ENCODE measurements at regions not wholly inside any gene's neighbourhood (a gene's known extent, or its start where the extent isn't known, plus 50 kb on each side); places are given as distances from the start of the nearest gene placed in this dataset.

DNA sequence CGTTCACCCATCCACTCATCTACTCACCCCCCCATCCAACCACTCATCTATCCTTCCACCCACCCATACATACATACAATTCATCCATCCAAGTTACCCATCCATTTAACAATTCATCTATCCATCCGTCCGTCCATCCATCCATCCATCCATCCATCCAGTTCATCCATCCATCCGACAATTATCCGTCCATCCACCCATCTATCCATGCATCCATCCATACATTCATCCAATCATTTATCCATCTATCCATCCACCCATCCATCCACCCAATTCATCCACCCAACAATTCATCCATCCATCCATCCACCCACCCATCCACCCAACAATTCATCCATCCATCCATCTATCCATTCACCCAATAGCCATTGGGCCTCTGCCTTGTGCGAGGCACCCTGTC is 173.2 kb upstream of the MVB12B start:
- WGBS, 4 donors: 65 to 84% (median 72%) methylated on average over 6 of the region's 6 CpGs
- H3K36me3 ChIP-seq: no peaks in the 10 kb centered on the region
- no peaks in the 10 kb centered on the region for H3K9me3 ChIP-seq
- no peak for DNase-seq
- no peak for TF ChIP-seq POLR2A (IDR thresholded peaks at IDR 0.05)
- H3K4me1 ChIP-seq: peaks cover 0 to 6% (median 0%) of the 10 kb centered on the region in 12 donors
- no peak for ATAC-seq
- peaks cover 0 to 9% (median 0%) of the 10 kb centered on the region in 9 donors for H3K27me3 ChIP-seq
- H3K27ac ChIP-seq: no peak overlapping the region
- intact Hi-C loops (cut with DNase I): no loop called here
- no peak overlapping the region for H3K4me3 ChIP-seq

DNA sequence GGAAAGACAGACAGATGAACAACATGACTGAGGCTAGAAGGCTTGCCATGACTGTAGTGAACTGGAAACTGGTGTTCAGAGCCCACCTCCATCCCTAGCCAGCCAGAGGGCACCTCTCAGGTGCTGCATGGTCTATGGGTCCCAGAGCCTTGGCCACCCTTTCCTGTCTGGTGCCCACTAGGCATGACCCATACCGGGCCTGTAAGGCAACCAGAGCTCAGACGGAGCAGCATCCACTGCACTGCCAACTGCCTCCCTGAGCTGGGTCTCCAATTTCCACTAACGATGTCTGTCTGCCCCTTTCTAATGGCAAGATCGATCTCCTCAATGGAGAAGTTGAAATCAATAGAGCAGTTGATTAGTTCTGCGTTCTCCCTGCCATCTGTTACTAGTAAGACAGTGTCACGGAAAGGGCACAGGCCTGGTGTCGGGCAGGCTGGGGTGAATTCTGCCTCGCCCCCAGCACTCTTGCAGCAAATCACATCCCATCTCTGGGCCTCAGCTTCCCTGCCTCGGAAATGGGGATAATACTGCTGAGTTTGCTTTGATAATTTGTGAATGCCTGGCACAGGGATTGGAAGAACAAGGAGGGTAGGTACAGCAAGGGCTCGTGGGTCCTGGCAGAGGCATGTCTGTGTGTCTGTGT is 172.3 kb upstream of the MVB12B start:
- H3K27ac ChIP-seq: no peak overlapping the region
- intact Hi-C loops (cut with DNase I): no loop called here
- no peaks in the 10 kb centered on the region for H3K9me3 ChIP-seq
- no peaks in the 10 kb centered on the region for H3K4me1 ChIP-seq
- DNase-seq (no peak), ATAC-seq (no peak)
- H3K27me3 ChIP-seq: peaks cover 0 to 9% (median 0%) of the 10 kb centered on the region in 9 donors
- TF ChIP-seq POLR2A (IDR thresholded peaks at IDR 0.05): no peak
- TF ChIP-seq, protein P1, sequence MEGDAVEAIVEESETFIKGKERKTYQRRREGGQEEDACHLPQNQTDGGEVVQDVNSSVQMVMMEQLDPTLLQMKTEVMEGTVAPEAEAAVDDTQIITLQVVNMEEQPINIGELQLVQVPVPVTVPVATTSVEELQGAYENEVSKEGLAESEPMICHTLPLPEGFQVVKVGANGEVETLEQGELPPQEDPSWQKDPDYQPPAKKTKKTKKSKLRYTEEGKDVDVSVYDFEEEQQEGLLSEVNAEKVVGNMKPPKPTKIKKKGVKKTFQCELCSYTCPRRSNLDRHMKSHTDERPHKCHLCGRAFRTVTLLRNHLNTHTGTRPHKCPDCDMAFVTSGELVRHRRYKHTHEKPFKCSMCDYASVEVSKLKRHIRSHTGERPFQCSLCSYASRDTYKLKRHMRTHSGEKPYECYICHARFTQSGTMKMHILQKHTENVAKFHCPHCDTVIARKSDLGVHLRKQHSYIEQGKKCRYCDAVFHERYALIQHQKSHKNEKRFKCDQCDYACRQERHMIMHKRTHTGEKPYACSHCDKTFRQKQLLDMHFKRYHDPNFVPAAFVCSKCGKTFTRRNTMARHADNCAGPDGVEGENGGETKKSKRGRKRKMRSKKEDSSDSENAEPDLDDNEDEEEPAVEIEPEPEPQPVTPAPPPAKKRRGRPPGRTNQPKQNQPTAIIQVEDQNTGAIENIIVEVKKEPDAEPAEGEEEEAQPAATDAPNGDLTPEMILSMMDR (IDR thresholded peaks at IDR 0.05): no peak
- no peak overlapping the region for H3K4me3 ChIP-seq
- 80 to 88% (median 86%) methylated on average over 10 of the region's 10 CpGs for WGBS, 4 donors
- H3K36me3 ChIP-seq: no peaks in the 10 kb centered on the region

DNA sequence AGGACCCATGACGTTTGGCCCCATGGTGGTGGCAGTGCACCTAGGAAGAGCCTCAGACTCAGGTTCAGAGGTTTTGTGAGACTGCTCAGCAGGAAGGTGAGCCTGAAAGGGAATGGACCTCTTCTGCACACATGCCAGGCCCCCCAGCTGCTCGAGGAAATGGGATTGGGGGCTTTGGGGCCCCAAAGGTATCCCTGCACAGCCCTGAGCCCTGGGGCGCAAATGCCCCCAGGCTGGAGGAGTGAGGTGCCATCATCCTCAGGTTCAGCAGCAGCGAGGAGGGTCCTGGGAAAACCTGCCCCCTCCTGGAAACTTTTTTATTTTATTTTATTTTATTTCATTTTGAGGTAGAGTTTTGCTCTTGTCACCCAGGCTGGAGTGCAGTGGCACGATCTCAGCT is 171.8 kb upstream of the MVB12B start:
- Histone ChIP-seq H3K4me1 (no peaks in the 10 kb centered on the region), H3K4me3 (no peak overlapping the region), H3K27me3 (peaks cover 0 to 9% (median 0%) of the 10 kb centered on the region in 9 donors), H3K36me3 (no peaks in the 10 kb centered on the region), H3K9me3 (no peaks in the 10 kb centered on the region), H3K27ac (no peak overlapping the region)
- DNase-seq (peak in 1 of 5 donors; percentile 36), ATAC-seq (no peak)
- TF ChIP-seq, protein P1 (IDR thresholded peaks at IDR 0.05): no peak
- TF ChIP-seq POLR2A (IDR thresholded peaks at IDR 0.05): no peak
- WGBS, 4 donors: 64 to 85% (median 76%) methylated on average over 4 to 5 of the region's 5 CpGs
- intact Hi-C loops (cut with DNase I): no loop called here

DNA sequence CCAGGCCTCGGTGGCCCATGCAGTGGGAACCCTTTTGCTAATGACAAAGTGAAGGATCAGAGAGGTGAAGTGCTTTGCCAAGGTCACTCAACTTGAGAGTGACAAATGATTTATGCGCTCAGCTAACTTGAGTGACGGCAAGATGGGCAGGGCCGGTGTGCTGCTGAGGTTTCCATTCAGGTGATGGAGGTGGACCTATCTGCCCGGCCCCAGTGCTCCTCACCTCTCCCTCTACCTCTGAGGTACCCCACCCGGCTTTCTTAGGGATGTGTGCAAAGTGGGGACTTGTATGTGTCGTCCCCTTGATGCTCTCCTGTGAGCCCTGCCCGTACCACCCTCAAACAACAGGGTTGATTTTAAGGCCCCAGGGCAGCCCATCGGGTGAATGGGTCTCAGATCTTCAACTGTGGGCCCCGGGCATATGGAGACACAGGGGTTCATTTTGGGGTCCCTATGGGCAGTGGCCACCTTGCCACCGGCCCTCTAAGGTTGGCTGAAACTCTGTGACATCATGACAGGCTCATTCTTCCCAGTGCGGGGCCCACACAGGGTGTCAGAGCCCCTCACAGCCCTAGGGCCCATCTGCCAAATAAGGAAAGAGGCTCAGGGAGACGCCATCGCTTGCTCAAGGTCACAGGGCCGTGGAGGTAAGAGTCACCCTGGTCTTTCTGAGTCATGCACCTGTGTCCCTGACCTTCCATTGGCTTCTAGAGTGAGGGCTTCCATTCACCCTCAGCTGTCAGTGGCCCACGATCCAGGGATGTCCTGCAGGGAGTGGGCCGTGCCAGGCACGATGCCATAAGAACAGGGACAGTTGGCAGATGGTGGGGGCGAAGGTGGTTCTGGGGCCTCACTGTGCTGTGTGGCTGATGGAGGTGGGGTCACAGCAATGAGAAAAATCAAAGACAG is 170.6 kb upstream of the MVB12B start:
- no peaks in the 10 kb centered on the region for H3K4me1 ChIP-seq
- intact Hi-C loops (cut with DNase I): no loop called here
- ATAC-seq (no peak), DNase-seq (peak in 1 of 5 donors; percentile 30)
- H3K36me3 ChIP-seq: no peaks in the 10 kb centered on the region
- H3K27me3 ChIP-seq: peaks cover 0 to 9% (median 0%) of the 10 kb centered on the region in 9 donors
- H3K27ac ChIP-seq: no peak overlapping the region
- 82 to 92% (median 90%) methylated on average over 17 to 19 of the region's 19 CpGs for whole genome bisulfite sequencing, 4 donors
- H3K9me3 ChIP-seq: no peaks in the 10 kb centered on the region
- TF ChIP-seq POLR2A (IDR thresholded peaks at IDR 0.05): no peak
- TF ChIP-seq, protein P1 (IDR thresholded peaks at IDR 0.05): no peak
- no peak overlapping the region for H3K4me3 ChIP-seq
